ENCODE measurements at regions not wholly inside any gene's neighbourhood (a gene's known extent, or its start where the extent isn't known, plus 50 kb on each side); places are given as distances from the start of the nearest gene placed in this dataset.

- peaks cover 41% of the 10 kb centered on the region for H3K9me3 Mint-ChIP-seq (ENCODE audit: low read depth)
- H3K27ac Mint-ChIP-seq (ENCODE audit: unreplicated experiment): no peak overlapping the region
- no peaks in the 10 kb centered on the region for H3K27me3 Mint-ChIP-seq (ENCODE audit: low read depth)
- DNase-seq (ENCODE audit: low spot score): peak; percentile 49
- no peaks in the 10 kb centered on the region for H3K36me3 Mint-ChIP-seq (ENCODE audit: low read depth)
- no peak overlapping the region for H3K4me3 Mint-ChIP-seq (ENCODE audit: unreplicated experiment)
- TF ChIP-seq, protein P1, sequence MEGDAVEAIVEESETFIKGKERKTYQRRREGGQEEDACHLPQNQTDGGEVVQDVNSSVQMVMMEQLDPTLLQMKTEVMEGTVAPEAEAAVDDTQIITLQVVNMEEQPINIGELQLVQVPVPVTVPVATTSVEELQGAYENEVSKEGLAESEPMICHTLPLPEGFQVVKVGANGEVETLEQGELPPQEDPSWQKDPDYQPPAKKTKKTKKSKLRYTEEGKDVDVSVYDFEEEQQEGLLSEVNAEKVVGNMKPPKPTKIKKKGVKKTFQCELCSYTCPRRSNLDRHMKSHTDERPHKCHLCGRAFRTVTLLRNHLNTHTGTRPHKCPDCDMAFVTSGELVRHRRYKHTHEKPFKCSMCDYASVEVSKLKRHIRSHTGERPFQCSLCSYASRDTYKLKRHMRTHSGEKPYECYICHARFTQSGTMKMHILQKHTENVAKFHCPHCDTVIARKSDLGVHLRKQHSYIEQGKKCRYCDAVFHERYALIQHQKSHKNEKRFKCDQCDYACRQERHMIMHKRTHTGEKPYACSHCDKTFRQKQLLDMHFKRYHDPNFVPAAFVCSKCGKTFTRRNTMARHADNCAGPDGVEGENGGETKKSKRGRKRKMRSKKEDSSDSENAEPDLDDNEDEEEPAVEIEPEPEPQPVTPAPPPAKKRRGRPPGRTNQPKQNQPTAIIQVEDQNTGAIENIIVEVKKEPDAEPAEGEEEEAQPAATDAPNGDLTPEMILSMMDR (IDR thresholded peaks at IDR 0.05): no peak
- no peaks in the 10 kb centered on the region for H3K4me1 Mint-ChIP-seq (ENCODE audit: low read depth)
Measured at GRCh38 chr16:35187665-35188225, 1728.3 kb downstream of the TP53TG3F start.

DNA sequence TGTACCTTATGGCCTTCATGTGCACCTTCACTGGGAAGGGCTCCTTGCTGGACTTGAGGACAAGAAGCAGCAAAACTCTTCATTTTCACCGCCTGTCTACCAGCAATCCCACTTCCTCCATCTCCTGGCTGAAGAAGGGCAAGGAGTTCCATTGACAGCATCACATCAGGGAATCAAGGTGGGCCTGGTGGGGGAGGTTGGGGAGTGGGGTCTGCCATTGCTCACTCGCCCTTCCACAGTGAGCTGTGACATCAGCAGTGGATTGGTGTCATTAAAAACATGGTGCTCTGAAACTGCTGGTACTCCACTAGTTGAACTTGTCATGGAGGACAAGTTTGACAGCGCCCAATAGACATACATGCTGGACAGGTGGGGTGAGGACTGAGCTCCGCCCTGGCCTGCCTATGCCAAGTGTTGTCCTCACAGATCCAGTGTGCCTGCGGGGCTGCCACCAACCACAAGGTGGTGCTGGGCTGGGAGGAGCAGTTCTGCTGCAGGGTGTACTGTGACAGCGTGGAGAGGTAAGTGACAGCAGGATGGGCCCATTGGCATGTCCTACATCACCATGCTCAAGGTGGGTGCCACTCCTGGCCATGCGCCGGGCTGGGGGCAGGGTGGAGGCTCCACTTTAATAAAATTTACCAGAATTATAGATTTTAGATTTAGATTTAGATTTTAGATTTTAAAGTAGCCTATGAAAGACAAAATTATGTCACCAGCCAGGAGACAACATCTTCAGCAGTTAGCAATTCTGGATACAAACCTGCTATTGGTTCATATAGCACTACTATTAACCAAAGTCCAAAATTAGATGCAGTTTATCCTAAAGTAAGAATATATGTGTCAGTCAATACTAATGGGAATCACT, 1729.1 kb downstream of the TP53TG3F start:
- H3K27ac Mint-ChIP-seq (ENCODE audit: unreplicated experiment): no peak overlapping the region
- DNase-seq (ENCODE audit: low spot score): peak; percentile 81
- no peaks in the 10 kb centered on the region for H3K36me3 Mint-ChIP-seq (ENCODE audit: low read depth)
- H3K27me3 Mint-ChIP-seq (ENCODE audit: low read depth): no peaks in the 10 kb centered on the region
- H3K4me1 Mint-ChIP-seq (ENCODE audit: low read depth): no peaks in the 10 kb centered on the region
- no peak overlapping the region for H3K4me3 Mint-ChIP-seq (ENCODE audit: unreplicated experiment)
- TF ChIP-seq, protein P1 (IDR thresholded peaks at IDR 0.05): no peak
- peaks cover 40% of the 10 kb centered on the region for H3K9me3 Mint-ChIP-seq (ENCODE audit: low read depth)

GRCh38 chr16:35192993-35193392, 1733.6 kb downstream of the TP53TG3F start:
- Mint-ChIP-seq H3K36me3 (ENCODE audit: low read depth) (no peaks in the 10 kb centered on the region), H3K9me3 (ENCODE audit: low read depth) (peaks cover 55% of the 10 kb centered on the region), H3K4me1 (ENCODE audit: low read depth) (no peaks in the 10 kb centered on the region), H3K27ac (ENCODE audit: unreplicated experiment) (no peak overlapping the region), H3K4me3 (ENCODE audit: unreplicated experiment) (no peak overlapping the region), H3K27me3 (ENCODE audit: low read depth) (no peaks in the 10 kb centered on the region)
- DNase-seq (ENCODE audit: low spot score): no peak
- TF ChIP-seq, protein P1 (IDR thresholded peaks at IDR 0.05): no peak

- TF ChIP-seq, protein P1 (IDR thresholded peaks at IDR 0.05): no peak
- H3K27ac Mint-ChIP-seq (ENCODE audit: unreplicated experiment): no peak overlapping the region
- no peaks in the 10 kb centered on the region for H3K36me3 Mint-ChIP-seq (ENCODE audit: low read depth)
- H3K4me1 Mint-ChIP-seq (ENCODE audit: low read depth): no peaks in the 10 kb centered on the region
- H3K9me3 Mint-ChIP-seq (ENCODE audit: low read depth): peaks cover 53% of the 10 kb centered on the region
- no peaks in the 10 kb centered on the region for H3K27me3 Mint-ChIP-seq (ENCODE audit: low read depth)
- no peak for DNase-seq (ENCODE audit: low spot score)
- no peak overlapping the region for H3K4me3 Mint-ChIP-seq (ENCODE audit: unreplicated experiment)
Measured at GRCh38 chr16:35193956-35194355, 1734.5 kb downstream of the TP53TG3F start.

GRCh38 chr16:35194681-35195080, 1735.3 kb downstream of the TP53TG3F start:
- Mint-ChIP-seq H3K4me1 (ENCODE audit: low read depth) (no peaks in the 10 kb centered on the region), H3K4me3 (ENCODE audit: unreplicated experiment) (no peak overlapping the region), H3K27ac (ENCODE audit: unreplicated experiment) (no peak overlapping the region), H3K36me3 (ENCODE audit: low read depth) (no peaks in the 10 kb centered on the region), H3K27me3 (ENCODE audit: low read depth) (no peaks in the 10 kb centered on the region), H3K9me3 (ENCODE audit: low read depth) (peaks cover 56% of the 10 kb centered on the region)
- no peak for DNase-seq (ENCODE audit: low spot score)
- TF ChIP-seq, protein P1 (IDR thresholded peaks at IDR 0.05): no peak

Measured in chondrocyte (in vitro differentiated cells).